H1 (cell line): ENCODE measurements at regions not wholly inside any gene's neighbourhood (a gene's known extent, or its start where the extent isn't known, plus 50 kb on each side); places are given as distances from the start of the nearest gene placed in this dataset.

Experiments used
- CTCF ChIA-PET: fragments of 300-600 bp; sonication (Branson Sonifier 250); formaldehyde crosslinking; loops from one replicate; lab custom pipeline; 2021; ENCODE audit not compliant: partially characterized antibody; lab: Charles Lee
- POLR2A ChIA-PET: fragments of 300-600 bp; sonication (Branson Sonifier 250); formaldehyde crosslinking; loops from one replicate; lab custom pipeline; 2021; ENCODE audit warnings: inconsistent platforms; ENCODE audit not compliant: partially characterized antibody; lab: Charles Lee
- DNase-seq, 2 experiments: peaks; one replicate each; pipeline versions ENCODE4 v3.0.0 to v3.0.0-alpha.2; 2010 to 2022; ENCODE audit warnings: low spot score in 2 of 2, low read depth in 1 of 2, mixed read lengths in 1 of 2
- FAIRE-seq: peaks from 2 replicates; lab custom pipeline; 2011; peaks lifted over from hg19 to GRCh38; lab: Jason Lieb, UNC
- H2AFZ ChIP-seq: 2 replicates; pipeline ENCODE4 v1.8.1; 2012; ENCODE audit warnings: low read length, inconsistent platforms
- H2AK5ac ChIP-seq: 2 replicates; pipeline ENCODE4 v1.6.1; 2013; ENCODE audit warnings: low read depth, low read length
- H2BK120ac ChIP-seq: replicated peaks from 2 replicates; pipeline ENCODE3; 2013; ENCODE audit warnings: low read depth, low read length, inconsistent platforms
- H2BK12ac ChIP-seq: 2 replicates; pipeline ENCODE4 v1.6.1; 2013; ENCODE audit warnings: low read depth, low read length
- H2BK15ac ChIP-seq: 2 replicates; pipeline ENCODE4 v1.6.1; 2013; ENCODE audit warnings: low read length
- H2BK20ac ChIP-seq: 2 replicates; pipeline ENCODE4 v1.6.1; 2013; ENCODE audit warnings: low read length
- H2BK5ac ChIP-seq: 2 replicates; pipeline ENCODE4 v1.6.1; 2013; ENCODE audit warnings: low read depth, low read length
- H3K14ac ChIP-seq: 2 replicates; pipeline ENCODE4 v1.6.1; 2013; ENCODE audit warnings: inconsistent platforms; ENCODE audit not compliant: insufficient read length
- H3K18ac ChIP-seq: 2 replicates; pipeline ENCODE4 v1.6.1; 2013; ENCODE audit warnings: low read length; ENCODE audit errors: extremely low read depth
- H3K23ac ChIP-seq: 2 replicates; pipeline ENCODE4 v1.6.1; 2013; ENCODE audit warnings: inconsistent platforms; ENCODE audit not compliant: insufficient read length
- H3K23me2 ChIP-seq: 2 replicates; pipeline ENCODE4 v1.6.1; 2013; ENCODE audit warnings: low read depth, low read length
- H3K27ac ChIP-seq: 2 replicates; pipeline ENCODE4 v1.6.1; 2011; ENCODE audit warnings: low read depth, low read length, inconsistent platforms
- H3K27me3 ChIP-seq, 4 experiments: replicated peaks in 1 of 4; 1 replicate in 1 of 4; 2 replicates in 3 of 4; pipeline versions ENCODE4 v1.6.1 to v1.8.1; 2011 to 2013; ENCODE audit warnings: low read length in 3 of 4, mild to moderate bottlenecking in 3 of 4, inconsistent platforms in 2 of 4, mixed read lengths in 2 of 4, moderate library complexity in 1 of 4; ENCODE audit not compliant: control insufficient read depth in 3 of 4, insufficient read depth in 3 of 4; ENCODE audit errors: extremely low read depth in 1 of 4
- H3K36me3 ChIP-seq, 4 experiments: 2 replicates each; pipeline versions ENCODE4 v1.6.1 to v1.8.1; 2011 to 2013; ENCODE audit warnings: mild to moderate bottlenecking in 4 of 4, low read length in 3 of 4, moderate library complexity in 2 of 4, control low read depth in 1 of 4, inconsistent platforms in 1 of 4; ENCODE audit not compliant: insufficient read depth in 4 of 4, control insufficient read depth in 2 of 4
- H3K4ac ChIP-seq: replicated peaks from 2 replicates; pipeline ENCODE3; 2013; ENCODE audit warnings: low read length, low read depth, mixed read lengths, inconsistent platforms; ENCODE audit not compliant: insufficient read length
- H3K4me1 ChIP-seq, 4 experiments: replicated peaks in 1 of 4; 1 replicate in 1 of 4; 2 replicates in 3 of 4; pipeline versions ENCODE4 v1.6.1 to v1.8.1; 2011 to 2013; ENCODE audit warnings: low read length in 3 of 4, inconsistent platforms in 2 of 4, mixed read lengths in 1 of 4; ENCODE audit not compliant: insufficient read depth in 4 of 4, control insufficient read depth in 3 of 4
- H3K4me2 ChIP-seq, 2 experiments: 2 replicates each; pipeline versions ENCODE4 v1.6.1 to v1.8.1; 2011 to 2013; ENCODE audit warnings: low read depth in 2 of 2, low read length in 2 of 2, control low read depth in 1 of 2, inconsistent platforms in 1 of 2, mild to moderate bottlenecking in 1 of 2; ENCODE audit not compliant: insufficient read depth in 1 of 2
- H3K4me3 ChIP-seq, 4 experiments: fragments of 200-600, 300-600 bp in 1 of 4; sonication (generic), shearing (Covaris generic), sonication (Bioruptor Twin) in 1 of 4; 2 replicates each; pipeline versions ENCODE4 v1.5.1 to v1.8.1; 2011 to 2016; ENCODE audit warnings: low read length in 4 of 4, low read depth in 3 of 4, control low read depth in 2 of 4, inconsistent platforms in 2 of 4, mild to moderate bottlenecking in 2 of 4, mixed read lengths in 1 of 4, moderate library complexity in 1 of 4; ENCODE audit not compliant: insufficient read depth in 2 of 4; ENCODE audit errors: extremely low read depth in 1 of 4
- H3K56ac ChIP-seq: replicated peaks from 2 replicates; pipeline ENCODE3; 2013; ENCODE audit warnings: low read depth, mild to moderate bottlenecking, mixed read lengths, low read length, inconsistent platforms; ENCODE audit not compliant: insufficient read length
- H3K79me1 ChIP-seq: 2 replicates; pipeline ENCODE4 v1.6.1; 2013; ENCODE audit warnings: low read depth, low read length, control low read depth
- H3K79me2 ChIP-seq, 2 experiments: 2 replicates each; pipeline versions ENCODE4 v1.6.1 to v1.8.1; 2012 to 2013; ENCODE audit warnings: low read length in 2 of 2, mild to moderate bottlenecking in 2 of 2, inconsistent platforms in 1 of 2; ENCODE audit not compliant: insufficient read depth in 2 of 2, control insufficient read depth in 1 of 2
- H3K9ac ChIP-seq, 4 experiments: replicated peaks in 1 of 4; 1 replicate in 1 of 4; 2 replicates in 3 of 4; pipeline versions ENCODE4 v1.6.1 to v1.8.1; 2011 to 2013; ENCODE audit warnings: low read depth in 3 of 4, low read length in 3 of 4, control low read depth in 2 of 4, mild to moderate bottlenecking in 2 of 4, moderate library complexity in 2 of 4, inconsistent platforms in 1 of 4; ENCODE audit errors: extremely low read depth in 1 of 4
- H3K9me3 ChIP-seq, 2 experiments: 2 replicates each; pipeline versions ENCODE4 v1.6.1 to v1.8.1; 2012 to 2013; ENCODE audit warnings: mild to moderate bottlenecking in 2 of 2, moderate library complexity in 2 of 2, control low read depth in 1 of 2, inconsistent platforms in 1 of 2, low read depth in 1 of 2, low read length in 1 of 2, mixed read lengths in 1 of 2; ENCODE audit not compliant: insufficient read depth in 2 of 2
- H4K20me1 ChIP-seq, 2 experiments: replicated peaks in 1 of 2; 2 replicates each; pipeline versions ENCODE3 to v1.8.1; 2011 to 2013; ENCODE audit warnings: inconsistent platforms in 2 of 2, low read length in 2 of 2, mild to moderate bottlenecking in 1 of 2; ENCODE audit not compliant: insufficient read depth in 2 of 2, control insufficient read depth in 1 of 2
- H4K5ac ChIP-seq: 2 replicates; pipeline ENCODE4 v1.6.1; 2013; ENCODE audit warnings: low read length, low read depth, mixed read lengths, inconsistent platforms; ENCODE audit not compliant: insufficient read length
- H4K8ac ChIP-seq: 2 replicates; pipeline ENCODE4 v1.8.0; 2013; ENCODE audit warnings: mild to moderate bottlenecking, moderate library complexity, low read length, inconsistent platforms; ENCODE audit not compliant: insufficient read depth; ENCODE audit errors: extremely low read depth
- H4K91ac ChIP-seq: replicated peaks from 2 replicates; pipeline ENCODE3; 2013; ENCODE audit warnings: low read length, mixed read lengths, inconsistent platforms; ENCODE audit not compliant: insufficient read length
- SP2 ChIP-seq: IDR thresholded peaks from 2 replicates; pipeline ENCODE4 v1.6.1; 2012; ENCODE audit warnings: mild to moderate bottlenecking, low read length, inconsistent platforms

DNA sequence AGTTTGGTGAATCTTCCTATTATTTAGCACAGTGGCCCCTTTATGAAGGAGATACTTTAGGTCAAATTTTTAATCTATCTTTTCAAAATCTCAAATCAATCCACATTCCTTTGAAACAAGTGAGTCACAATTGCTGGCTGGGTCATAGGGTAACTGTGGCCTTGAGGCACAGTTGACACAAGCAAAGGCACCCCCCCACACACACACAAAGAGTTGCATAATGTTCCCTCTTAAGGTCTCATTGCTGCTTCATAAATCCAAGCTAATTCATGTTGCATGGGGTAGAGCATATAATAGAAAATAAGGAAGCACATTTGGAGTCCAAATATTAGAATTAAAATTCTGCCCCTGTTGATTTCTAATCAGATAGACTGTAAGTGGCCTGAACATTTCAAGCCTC, 171.5 kb downstream of the DLEU7 start:
- Histone ChIP-seq H3K4me3 (no peak overlapping the region), H3K4me1 (no peaks in the 10 kb centered on the region), H4K8ac (no peak overlapping the region), H4K5ac (no peak overlapping the region), H3K14ac (no peak overlapping the region), H3K18ac (no peak overlapping the region), H2BK5ac (no peak overlapping the region), H3K9ac (no peak overlapping the region), H3K4ac (no peak overlapping the region), H2AFZ (no peak overlapping the region), H2BK12ac (no peak overlapping the region), H2BK120ac (no peak overlapping the region), H3K9me3 (no peaks in the 10 kb centered on the region), H3K79me1 (no peaks in the 10 kb centered on the region), H2BK20ac (no peak overlapping the region), H3K27ac (no peak overlapping the region), H3K23me2 (no peaks in the 10 kb centered on the region), H3K36me3 (no peaks in the 10 kb centered on the region; a peak in 1 of 8 replicates), H2BK15ac (no peak overlapping the region), H4K20me1 (no peaks in the 10 kb centered on the region), H3K79me2 (no peaks in the 10 kb centered on the region), H3K4me2 (no peak overlapping the region), H3K23ac (no peak overlapping the region), H2AK5ac (no peak overlapping the region), H3K56ac (no peak overlapping the region), H4K91ac (no peak overlapping the region), H3K27me3 (no peaks in the 10 kb centered on the region)
- POLR2A ChIA-PET = no interaction called here
- no peak for TF ChIP-seq SP2
- CTCF ChIA-PET = interaction anchor here (0.6 kb wide), 1 partner anchor 397 kb away, joined by 3 read pairs; no protein-coding TSS in a partner anchor
- FAIRE-seq = no peak
- no peak for DNase-seq
